Brain microvascular endothelial cell (primary cell): ENCODE measurements at regions not wholly inside any gene's neighbourhood (a gene's known extent, or its start where the extent isn't known, plus 50 kb on each side); places are given as distances from the start of the nearest gene placed in this dataset.

ENCODE experiments used
- DNase-seq: peaks from one replicate; pipeline ENCODE4 v3.0.0-alpha.2; 2020
- H3K27ac ChIP-seq: fragments of 250-450 bp; sonication (Bioruptor Pico); 2 replicates; pipeline ENCODE4 v1.5.1; 2020; ENCODE audit warnings: mild to moderate bottlenecking, moderate library complexity
- H3K27me3 ChIP-seq: fragments of 250-450 bp; sonication (Bioruptor Pico); replicated peaks from 2 replicates; pipeline ENCODE4 v1.5.1; 2020; ENCODE audit warnings: mild to moderate bottlenecking
- H3K36me3 ChIP-seq: fragments of 250-450 bp; sonication (Bioruptor Pico); replicated peaks from 2 replicates; pipeline ENCODE4 v1.5.1; 2020; ENCODE audit warnings: mild to moderate bottlenecking
- H3K4me3 ChIP-seq: 2 replicates; pipeline ENCODE4 v1.5.1; 2011; ENCODE audit warnings: low read depth, mild to moderate bottlenecking, control low read depth, low read length, moderate library complexity
- in situ Hi-C: cut with HindIII; loops from 2 replicates; pipeline ENCODE4 v1.10.0; 2017; ENCODE audit warnings: low sequenced_read_pairs, low pct_ligation_motif_present
- TF ChIP-seq, protein P1 (sequence below): IDR thresholded peaks from 2 replicates; pipeline ENCODE4 v1.5.1; 2011; ENCODE audit warnings: low read depth, mild to moderate bottlenecking, moderate library complexity, low read length, control low read depth, inconsistent platforms; ENCODE audit errors: missing control alignments

GRCh38 chr5:175131432-175131831 lies 312.6 kb downstream of the DRD1 start:
- TF ChIP-seq, protein P1, sequence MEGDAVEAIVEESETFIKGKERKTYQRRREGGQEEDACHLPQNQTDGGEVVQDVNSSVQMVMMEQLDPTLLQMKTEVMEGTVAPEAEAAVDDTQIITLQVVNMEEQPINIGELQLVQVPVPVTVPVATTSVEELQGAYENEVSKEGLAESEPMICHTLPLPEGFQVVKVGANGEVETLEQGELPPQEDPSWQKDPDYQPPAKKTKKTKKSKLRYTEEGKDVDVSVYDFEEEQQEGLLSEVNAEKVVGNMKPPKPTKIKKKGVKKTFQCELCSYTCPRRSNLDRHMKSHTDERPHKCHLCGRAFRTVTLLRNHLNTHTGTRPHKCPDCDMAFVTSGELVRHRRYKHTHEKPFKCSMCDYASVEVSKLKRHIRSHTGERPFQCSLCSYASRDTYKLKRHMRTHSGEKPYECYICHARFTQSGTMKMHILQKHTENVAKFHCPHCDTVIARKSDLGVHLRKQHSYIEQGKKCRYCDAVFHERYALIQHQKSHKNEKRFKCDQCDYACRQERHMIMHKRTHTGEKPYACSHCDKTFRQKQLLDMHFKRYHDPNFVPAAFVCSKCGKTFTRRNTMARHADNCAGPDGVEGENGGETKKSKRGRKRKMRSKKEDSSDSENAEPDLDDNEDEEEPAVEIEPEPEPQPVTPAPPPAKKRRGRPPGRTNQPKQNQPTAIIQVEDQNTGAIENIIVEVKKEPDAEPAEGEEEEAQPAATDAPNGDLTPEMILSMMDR: no peak
- DNase-seq: no peak
- in situ Hi-C loops: no loop called here

DNA sequence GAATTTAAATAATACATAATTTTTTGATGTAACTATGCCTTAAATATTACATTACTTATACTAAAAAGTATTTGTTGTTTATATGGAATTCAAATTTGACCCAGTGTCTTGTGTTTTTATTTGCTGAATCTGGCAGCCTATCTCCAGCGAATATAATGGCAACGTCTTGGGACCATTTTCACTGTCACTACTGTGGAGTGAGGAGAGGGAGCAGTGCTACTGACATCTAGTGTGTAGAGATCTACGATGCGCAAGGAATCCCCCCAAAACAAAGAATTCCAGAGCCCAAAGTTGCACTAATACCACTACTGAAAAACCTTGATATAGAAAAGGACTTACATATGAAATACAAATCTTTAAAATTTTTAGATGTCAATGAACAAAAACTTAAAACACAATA lies 314.4 kb downstream of the DRD1 start:
- Histone ChIP-seq H3K27me3 (no peaks in the 10 kb centered on the region), H3K36me3 (no peaks in the 10 kb centered on the region), H3K4me3 (no peak overlapping the region), H3K27ac (no peak overlapping the region)
- in situ Hi-C loops: no loop called here
- no peak for DNase-seq
- TF ChIP-seq, protein P1: no peak

More at GRCh38 chr5:175131432-175131831, 312.6 kb downstream of the DRD1 start:
- no peak overlapping the region for H3K4me3 ChIP-seq
- no peaks in the 10 kb centered on the region for H3K36me3 ChIP-seq
- no peak overlapping the region for H3K27ac ChIP-seq
- H3K27me3 ChIP-seq: no peaks in the 10 kb centered on the region

DNA sequence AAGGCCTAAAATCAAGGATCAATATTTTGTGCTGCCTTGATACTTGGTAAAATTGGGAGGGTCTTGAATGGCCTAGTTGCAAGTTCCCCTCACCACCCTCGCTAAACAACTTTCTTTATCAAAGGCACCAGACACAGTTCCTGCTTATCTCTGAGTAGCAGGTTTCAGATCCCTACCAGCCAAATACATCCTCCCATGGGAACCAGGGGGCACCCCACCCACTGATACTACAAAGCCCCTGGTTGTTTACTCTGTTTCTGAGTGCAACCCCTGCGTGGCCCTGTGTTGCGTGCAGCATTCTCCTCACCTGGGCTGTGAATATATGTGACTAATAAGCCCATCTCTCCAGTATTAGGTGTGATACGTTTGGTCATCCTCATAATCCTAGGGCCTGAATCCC lies 314.9 kb downstream of the DRD1 start:
- TF ChIP-seq, protein P1: no peak
- H3K36me3 ChIP-seq: no peaks in the 10 kb centered on the region
- no peak overlapping the region for H3K4me3 ChIP-seq
- no peaks in the 10 kb centered on the region for H3K27me3 ChIP-seq
- no peak for DNase-seq
- H3K27ac ChIP-seq: no peak overlapping the region
- in situ Hi-C loops: no loop called here

- Histone ChIP-seq H3K27ac (no peak overlapping the region), H3K27me3 (no peaks in the 10 kb centered on the region), H3K4me3 (no peak overlapping the region), H3K36me3 (no peaks in the 10 kb centered on the region)
- DNase-seq: no peak
- in situ Hi-C loops: no loop called here
- TF ChIP-seq, protein P1: no peak
Measured at GRCh38 chr5:175124821-175125220, 319.2 kb downstream of the DRD1 start.

DNA sequence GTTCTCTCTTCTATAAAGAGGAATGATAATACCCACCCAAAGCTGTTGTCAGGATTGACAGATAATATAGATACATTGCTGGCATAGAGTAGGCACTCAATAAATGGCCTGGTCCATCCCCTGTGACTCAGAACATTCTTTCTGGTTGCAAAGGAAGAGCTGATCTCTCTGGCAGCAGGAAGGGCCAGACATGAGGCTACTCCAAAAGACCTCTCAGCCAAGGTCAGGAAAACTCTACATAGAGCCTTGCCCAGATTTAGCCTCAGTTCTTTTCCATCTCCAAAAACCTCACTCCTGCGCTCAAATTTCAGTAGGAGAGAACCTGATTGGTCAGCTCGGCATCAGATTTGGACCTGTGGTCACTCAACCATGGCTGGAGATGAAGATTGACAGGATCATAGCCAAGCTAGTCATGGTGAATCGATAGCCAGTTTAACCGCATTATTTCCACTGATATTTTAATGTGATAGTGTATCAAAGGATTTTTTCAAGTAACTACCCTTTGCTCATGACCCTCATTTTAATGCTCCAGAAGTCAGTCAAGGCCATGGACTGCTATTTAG lies 319.6 kb downstream of the DRD1 start:
- no peaks in the 10 kb centered on the region for H3K36me3 ChIP-seq
- no peak overlapping the region for H3K27ac ChIP-seq
- H3K27me3 ChIP-seq: no peaks in the 10 kb centered on the region
- TF ChIP-seq, protein P1: no peak
- no peak overlapping the region for H3K4me3 ChIP-seq
- DNase-seq: no peak
- in situ Hi-C loops: no loop called here

- DNase-seq: no peak
- in situ Hi-C loops: no loop called here
Measured at GRCh38 chr5:175123542-175123941, 320.4 kb downstream of the DRD1 start.

More at GRCh38 chr5:175123542-175123941, 320.4 kb downstream of the DRD1 start:
- no peak overlapping the region for H3K27ac ChIP-seq
- no peaks in the 10 kb centered on the region for H3K36me3 ChIP-seq
- H3K27me3 ChIP-seq: no peaks in the 10 kb centered on the region
- H3K4me3 ChIP-seq: no peak overlapping the region
- TF ChIP-seq, protein P1: no peak
